ENCODE measurements at regions not wholly inside any gene's neighbourhood (a gene's known extent, or its start where the extent isn't known, plus 50 kb on each side); places are given as distances from the start of the nearest gene placed in this dataset.

- H3K27ac Mint-ChIP-seq: no peak overlapping the region
- no peak overlapping the region for H3K4me3 Mint-ChIP-seq
- no peak for DNase-seq (ENCODE audit: extremely low spot score, unreplicated experiment)
- no peaks in the 10 kb centered on the region for H3K9me3 Mint-ChIP-seq
- no peak for TF ChIP-seq CTCF (conservative IDR thresholded peaks at IDR 0.05)
- H3K36me3 Mint-ChIP-seq: no peaks in the 10 kb centered on the region
- H3K4me1 Mint-ChIP-seq (ENCODE audit: unreplicated experiment): peaks cover 19% of the 10 kb centered on the region
- H3K27me3 Mint-ChIP-seq: no peaks in the 10 kb centered on the region
Observed at GRCh38 chr2:200159829-200160781, 146.4 kb upstream of the SPATS2L start.

GRCh38 chr2:200161458-200161857 is 145.0 kb upstream of the SPATS2L start:
- H3K27ac Mint-ChIP-seq: no peak overlapping the region

GRCh38 chr2:200165687-200166086 is 140.8 kb upstream of the SPATS2L start:
- Mint-ChIP-seq H3K27ac (no peak overlapping the region), H3K4me1 (ENCODE audit: unreplicated experiment) (peaks cover 15% of the 10 kb centered on the region), H3K27me3 (peaks cover 2% of the 10 kb centered on the region), H3K4me3 (no peak overlapping the region), H3K36me3 (no peaks in the 10 kb centered on the region), H3K9me3 (peaks cover under 1% of the 10 kb centered on the region)
- DNase-seq (ENCODE audit: extremely low spot score, unreplicated experiment): no peak
- no peak for TF ChIP-seq CTCF (conservative IDR thresholded peaks at IDR 0.05)

More at GRCh38 chr2:200161458-200161857, 145.0 kb upstream of the SPATS2L start:
- H3K4me1 Mint-ChIP-seq (ENCODE audit: unreplicated experiment): peaks cover 19% of the 10 kb centered on the region
- no peaks in the 10 kb centered on the region for H3K27me3 Mint-ChIP-seq
- H3K9me3 Mint-ChIP-seq: no peaks in the 10 kb centered on the region
- TF ChIP-seq CTCF (conservative IDR thresholded peaks at IDR 0.05): no peak
- H3K4me3 Mint-ChIP-seq: no peak overlapping the region
- DNase-seq (ENCODE audit: extremely low spot score, unreplicated experiment): no peak
- H3K36me3 Mint-ChIP-seq: no peaks in the 10 kb centered on the region

GRCh38 chr2:200168641-200169555 is 137.6 kb upstream of the SPATS2L start:
- H3K27me3 Mint-ChIP-seq: peaks cover 2% of the 10 kb centered on the region
- no peak overlapping the region for H3K4me3 Mint-ChIP-seq
- H3K27ac Mint-ChIP-seq: no peak overlapping the region
- no peak for TF ChIP-seq CTCF (conservative IDR thresholded peaks at IDR 0.05)
- peaks cover 9% of the 10 kb centered on the region for H3K9me3 Mint-ChIP-seq
- H3K4me1 Mint-ChIP-seq (ENCODE audit: unreplicated experiment): peaks cover 15% of the 10 kb centered on the region
- no peak for DNase-seq (ENCODE audit: extremely low spot score, unreplicated experiment)
- no peaks in the 10 kb centered on the region for H3K36me3 Mint-ChIP-seq

GRCh38 chr2:200170221-200170620 is 136.3 kb upstream of the SPATS2L start:
- Mint-ChIP-seq H3K36me3 (no peaks in the 10 kb centered on the region), H3K27me3 (peaks cover 2% of the 10 kb centered on the region), H3K9me3 (peaks cover 9% of the 10 kb centered on the region), H3K4me3 (no peak overlapping the region), H3K4me1 (ENCODE audit: unreplicated experiment) (peaks cover 15% of the 10 kb centered on the region), H3K27ac (no peak overlapping the region)
- DNase-seq (ENCODE audit: extremely low spot score, unreplicated experiment): no peak
- TF ChIP-seq CTCF (conservative IDR thresholded peaks at IDR 0.05): no peak
